PC-3 (cell line): ENCODE measurements at regions not wholly inside any gene's neighbourhood (a gene's known extent, or its start where the extent isn't known, plus 50 kb on each side); places are given as distances from the start of the nearest gene placed in this dataset.

Experiments used
- CTCF ChIP-seq: fragments of 300-600 bp; sonication (generic); conservative IDR thresholded peaks from 2 replicates; pipeline ENCODE4 v1.5.1; 2017; ENCODE audit warnings: antibody characterized with exemption, low read depth, mild to moderate bottlenecking, low read length
- EZH2 ChIP-seq: fragments of 300-600 bp; sonication (generic); IDR thresholded peaks from one replicate; pipeline ENCODE4 v1.6.1; 2017; ENCODE audit warnings: antibody characterized with exemption, mild to moderate bottlenecking, low read length; ENCODE audit not compliant: unreplicated experiment
- EZH2phosphoT487 ChIP-seq: fragments of 300-600 bp; sonication (generic); IDR thresholded peaks from 2 replicates; pipeline ENCODE4 v1.6.1; 2018; ENCODE audit warnings: mild to moderate bottlenecking, antibody characterized with exemption, low read length, borderline replicate concordance

GRCh38 chr2:58762176-58762781 lies 521.2 kb upstream of the FANCL start:
- TF ChIP-seq CTCF, result peak; percentile 89
- no peak for TF ChIP-seq EZH2
- no peak for TF ChIP-seq EZH2phosphoT487
